ENCODE measurements at regions not wholly inside any gene's neighbourhood (a gene's known extent, or its start where the extent isn't known, plus 50 kb on each side); places are given as distances from the start of the nearest gene placed in this dataset.
"Not testable (repeated sequence)": the region's sequence is repeated elsewhere in the genome, so short reads cannot be mapped to it uniquely, and the experiment has no call there.

DNA sequence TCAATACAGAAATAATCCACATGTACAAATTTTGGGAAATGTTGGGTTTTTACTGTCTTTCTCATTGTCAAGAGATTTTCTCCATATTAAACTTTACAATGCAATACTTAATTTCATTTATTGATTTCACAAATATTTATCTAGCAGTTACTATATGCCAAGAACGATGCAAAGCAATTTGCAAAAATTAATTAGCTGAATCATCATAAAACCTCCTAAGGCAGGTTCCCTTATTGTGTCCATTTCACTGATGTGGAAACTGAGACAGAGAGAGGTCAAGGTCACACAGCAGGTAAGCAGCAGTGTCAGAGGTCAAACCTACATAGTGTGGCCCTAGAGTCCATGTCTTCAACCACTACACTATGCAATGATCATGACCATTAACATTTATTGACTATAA lies 286.8 kb upstream of the AUTS2 start:
- no peak for DNase-seq

DNA sequence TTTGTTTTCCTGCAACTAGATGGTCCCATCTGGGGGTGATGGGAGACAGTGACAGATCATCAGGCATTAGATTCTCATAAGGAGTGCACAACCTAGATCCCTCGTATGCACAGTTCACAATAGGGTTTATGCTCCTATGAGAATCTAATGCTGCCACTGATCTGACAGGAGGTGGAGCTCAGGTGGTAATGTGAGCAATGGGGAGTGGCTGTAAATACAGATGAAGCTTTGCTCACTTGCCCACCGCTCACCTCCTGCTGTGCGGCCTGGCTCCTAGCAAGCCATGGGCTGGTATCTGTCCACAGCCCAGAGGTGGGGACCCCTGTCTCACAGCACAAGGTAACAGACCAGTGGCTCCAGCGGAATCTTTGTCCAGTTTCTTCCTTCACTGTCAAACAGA lies 284.4 kb upstream of the AUTS2 start:
- not testable (repeated sequence) for DNase-seq

DNA sequence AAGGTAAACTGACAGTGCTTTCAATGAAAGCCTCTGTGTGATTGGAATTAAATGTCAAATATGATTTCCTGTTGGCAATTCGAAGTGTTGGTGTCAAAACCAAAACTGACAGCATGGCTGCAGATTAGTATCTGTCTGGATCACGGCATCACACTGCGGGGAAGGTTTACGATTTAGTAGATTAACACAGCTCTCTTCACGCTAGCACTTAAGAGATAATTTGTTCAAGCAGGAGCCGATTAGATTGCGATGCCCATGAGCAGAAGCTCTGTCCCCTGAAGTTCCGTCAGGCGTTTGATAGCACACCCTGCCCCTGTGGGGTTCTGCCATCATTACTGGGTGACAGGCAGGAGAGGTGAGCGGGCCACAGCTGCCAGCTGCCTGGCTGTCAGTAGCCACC lies 279.5 kb upstream of the AUTS2 start:
- DNase-seq: no peak

GRCh38 chr7:69328516-69328915 lies 269.8 kb upstream of the AUTS2 start:
- no peak for DNase-seq

GRCh38 chr7:69334701-69335100 lies 263.6 kb upstream of the AUTS2 start:
- DNase-seq: no peak

DNA sequence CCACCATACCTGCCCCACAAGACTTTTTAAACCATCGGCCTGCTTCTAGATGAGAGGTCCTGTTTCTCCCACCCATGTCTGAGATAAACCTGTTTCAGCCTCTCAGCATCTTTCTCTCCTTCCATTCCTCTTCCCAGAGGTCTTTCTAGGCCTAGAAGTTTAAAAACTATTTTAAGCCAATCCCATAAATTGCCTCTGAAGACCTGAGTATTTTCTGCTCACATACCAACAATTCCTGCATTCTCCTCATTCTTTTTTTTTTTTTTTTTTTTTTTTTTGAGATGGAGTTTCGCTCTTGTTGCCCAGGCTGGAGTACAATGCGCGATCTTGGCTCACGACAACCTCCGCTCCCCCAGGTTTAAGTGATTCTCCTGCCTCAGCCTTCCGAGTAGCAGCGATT lies 262.9 kb upstream of the AUTS2 start:
- DNase-seq: no peak

DNA sequence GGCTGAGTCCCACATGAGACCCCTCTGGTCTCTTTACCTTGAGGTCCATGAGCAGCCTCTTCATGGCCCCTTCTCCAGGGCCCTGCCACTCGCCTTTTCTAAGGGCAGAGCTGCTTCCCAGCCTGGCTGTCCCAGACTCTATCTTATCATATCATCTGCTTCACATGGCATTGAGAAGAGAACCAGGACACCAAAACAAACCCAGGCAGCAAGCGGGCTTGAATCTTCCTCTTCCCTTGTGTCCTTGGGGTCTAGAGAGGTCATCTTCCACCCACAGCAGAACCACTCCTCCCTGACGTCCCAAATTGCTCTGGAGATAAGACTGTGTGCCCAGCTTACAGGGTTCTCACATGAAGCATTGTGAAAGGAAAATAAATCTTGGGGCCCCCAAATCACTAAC lies 261.3 kb upstream of the AUTS2 start:
- DNase-seq: no peak

DNA sequence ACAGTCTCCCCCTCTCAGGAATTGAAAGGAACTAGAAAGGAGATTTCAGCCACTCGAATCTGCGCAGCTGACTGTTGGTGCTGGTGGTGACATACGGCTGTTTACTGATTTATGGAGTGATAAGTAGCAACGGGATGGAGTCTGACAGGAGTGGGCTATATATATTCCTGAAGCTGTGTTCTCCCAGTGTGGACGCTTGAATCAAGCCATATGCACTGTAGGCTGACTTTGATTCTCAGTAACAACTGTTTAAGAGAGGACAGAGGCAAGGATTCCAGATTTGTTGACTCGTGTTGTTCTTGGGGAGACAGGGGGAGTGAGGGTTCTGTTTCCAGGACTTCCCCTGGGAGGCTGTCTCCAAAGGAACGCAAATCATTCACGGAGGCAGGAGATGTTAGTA lies 260.1 kb upstream of the AUTS2 start:
- no peak for DNase-seq

- DNase-seq: no peak
Observed at GRCh38 chr7:69341288-69341687, 257.0 kb upstream of the AUTS2 start.

GRCh38 chr7:69342154-69342884 lies 256.0 kb upstream of the AUTS2 start:
- DNase-seq: no peak

- no peak for DNase-seq
Observed at GRCh38 chr7:69349291-69349690, 249.0 kb upstream of the AUTS2 start.

DNA sequence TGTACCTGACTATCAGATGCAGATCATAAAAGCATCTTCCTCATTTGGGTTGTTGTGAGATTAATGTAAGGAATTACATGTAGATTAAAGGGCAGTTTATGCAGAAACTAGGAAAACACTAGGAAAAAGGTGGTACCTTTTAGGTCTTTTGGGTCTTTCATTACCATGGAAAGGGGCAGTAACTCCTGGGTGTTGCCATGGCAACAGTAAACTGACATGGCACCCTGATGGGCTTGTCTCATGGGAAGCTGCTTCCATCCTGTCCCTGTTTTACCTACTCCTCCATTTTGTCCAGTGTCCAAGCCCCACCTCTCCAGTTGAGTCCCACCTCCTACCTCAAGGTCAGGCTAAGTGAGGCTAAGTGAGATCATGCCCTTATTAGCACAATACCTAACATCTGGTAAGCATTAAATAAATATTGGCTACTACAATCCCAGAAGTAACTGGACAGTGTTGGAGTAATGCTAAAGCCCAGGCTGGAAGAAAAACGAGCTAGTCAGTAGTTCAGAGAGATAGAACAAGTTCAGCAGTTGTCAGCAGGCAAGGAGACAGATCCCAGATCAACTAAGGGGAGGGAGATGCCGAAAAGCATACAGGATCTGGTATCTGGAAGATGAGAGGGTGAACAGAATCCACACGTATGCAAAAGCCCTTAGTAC lies 240.0 kb upstream of the AUTS2 start:
- DNase-seq: no peak

DNA sequence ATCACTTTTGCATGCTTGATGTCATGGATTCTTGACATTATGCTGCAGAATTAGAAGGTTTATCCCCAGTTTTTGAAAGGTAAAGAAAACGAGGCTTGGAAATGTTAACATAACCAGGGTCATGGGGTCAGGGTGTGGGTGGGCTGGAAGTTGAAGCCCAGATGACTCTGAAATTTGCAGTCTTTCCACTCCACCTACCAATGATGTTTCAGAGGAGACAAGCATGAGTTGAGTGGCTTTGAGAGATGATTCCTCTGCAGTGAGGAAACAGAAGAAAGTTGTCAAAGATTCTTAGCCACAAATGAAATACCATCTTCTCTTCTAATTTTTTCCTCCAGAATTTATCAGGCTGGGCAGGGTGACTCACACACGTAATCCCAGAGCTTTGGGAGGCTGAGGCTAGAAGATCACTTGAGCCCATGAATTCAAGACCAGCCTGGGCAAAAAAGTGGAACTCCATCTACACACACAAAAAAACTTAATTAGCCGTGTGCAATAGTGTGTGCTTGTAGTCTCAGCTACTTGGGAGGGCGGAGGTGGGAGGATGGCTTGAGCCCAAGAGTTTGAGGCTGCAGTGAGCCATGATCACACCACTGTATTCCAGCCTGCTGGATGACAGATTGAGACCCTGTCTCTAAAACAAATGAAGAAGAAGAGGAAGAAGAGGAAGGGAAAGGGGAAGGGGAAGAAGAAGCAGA lies 239.1 kb upstream of the AUTS2 start:
- no peak for DNase-seq

DNA sequence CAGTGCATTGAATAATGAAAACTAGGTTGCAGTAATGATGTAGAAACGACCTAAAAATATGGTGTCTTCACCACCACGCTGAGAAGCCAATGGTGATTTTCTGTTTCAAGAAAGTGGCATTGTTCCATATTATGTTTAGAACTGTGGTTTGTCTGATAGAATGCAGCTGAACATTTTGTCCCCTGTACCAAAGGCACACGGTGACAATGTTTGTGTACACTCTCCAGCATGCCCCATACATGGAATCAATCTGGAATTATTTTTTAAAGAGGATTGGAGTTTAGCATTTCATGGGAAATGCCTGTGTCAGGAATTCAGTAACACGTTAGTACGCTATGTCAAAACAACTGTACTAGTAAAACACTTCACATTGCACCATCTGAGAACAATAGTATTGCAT lies 237.4 kb upstream of the AUTS2 start:
- no peak for DNase-seq

DNA sequence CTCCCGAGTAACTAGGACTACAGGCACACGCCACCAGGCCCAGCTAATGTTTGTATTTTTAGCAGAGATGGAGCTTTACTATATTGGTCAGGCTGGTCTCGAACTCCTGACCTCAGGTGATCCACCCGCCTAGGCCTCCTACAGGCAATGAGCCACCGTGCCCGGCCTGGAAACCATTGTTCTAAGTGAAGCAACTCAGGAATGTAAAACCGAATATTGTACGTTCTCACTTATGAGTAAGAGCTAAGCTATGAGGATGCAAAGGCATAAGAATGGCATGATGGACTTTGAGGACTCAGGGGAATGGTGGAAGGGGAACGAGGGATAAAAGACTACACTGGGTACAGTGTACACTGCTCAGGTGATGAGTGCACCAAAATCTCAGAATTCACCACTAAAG lies 235.1 kb upstream of the AUTS2 start:
- DNase-seq: no peak

- no peak for DNase-seq
Observed at GRCh38 chr7:69364813-69365643, 233.2 kb upstream of the AUTS2 start.

DNA sequence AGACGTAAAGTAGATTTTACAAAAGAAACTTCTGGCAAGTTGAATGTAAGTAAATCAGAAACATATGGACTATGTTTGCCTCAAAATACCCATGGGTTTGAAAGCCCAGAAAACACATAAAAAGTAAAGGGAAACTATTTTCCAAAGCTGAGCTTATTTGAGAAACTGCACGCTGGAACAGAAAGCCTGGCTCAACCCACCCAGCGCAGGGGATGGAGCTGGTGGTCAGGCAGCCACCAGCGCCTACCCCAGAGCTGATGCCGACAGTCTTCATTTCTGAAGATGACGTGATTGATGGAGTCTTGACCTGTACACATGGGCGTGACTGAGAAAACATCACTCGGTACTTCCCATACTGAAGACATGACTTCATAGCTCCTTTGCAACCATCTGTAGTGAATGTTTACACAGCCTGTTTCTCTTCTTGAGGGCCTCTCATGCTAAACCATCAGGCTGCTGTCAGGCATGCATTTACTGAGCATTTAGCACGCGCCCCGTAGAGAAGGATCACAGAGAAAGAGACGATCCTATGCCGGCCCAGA lies 232.6 kb upstream of the AUTS2 start:
- no peak for DNase-seq

DNA sequence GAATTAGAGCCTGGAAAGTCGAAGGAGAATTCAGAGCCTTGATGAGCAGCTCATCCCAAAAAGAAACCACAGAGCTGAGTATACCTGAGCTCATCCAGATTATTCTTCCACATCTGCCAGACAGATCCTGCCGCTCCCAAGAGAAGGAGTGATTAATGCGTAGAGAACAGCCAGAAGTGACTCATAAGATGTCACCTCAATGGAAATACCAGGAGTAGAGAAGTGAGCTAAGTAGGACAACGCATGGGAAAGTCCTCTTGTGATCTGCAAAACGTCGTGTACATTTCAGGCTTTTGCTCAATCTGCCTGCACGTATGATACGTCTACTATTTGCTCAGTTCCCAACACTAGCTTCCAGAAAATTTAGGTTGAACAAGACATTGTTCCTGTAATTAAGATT lies 230.5 kb upstream of the AUTS2 start:
- DNase-seq: no peak

DNA sequence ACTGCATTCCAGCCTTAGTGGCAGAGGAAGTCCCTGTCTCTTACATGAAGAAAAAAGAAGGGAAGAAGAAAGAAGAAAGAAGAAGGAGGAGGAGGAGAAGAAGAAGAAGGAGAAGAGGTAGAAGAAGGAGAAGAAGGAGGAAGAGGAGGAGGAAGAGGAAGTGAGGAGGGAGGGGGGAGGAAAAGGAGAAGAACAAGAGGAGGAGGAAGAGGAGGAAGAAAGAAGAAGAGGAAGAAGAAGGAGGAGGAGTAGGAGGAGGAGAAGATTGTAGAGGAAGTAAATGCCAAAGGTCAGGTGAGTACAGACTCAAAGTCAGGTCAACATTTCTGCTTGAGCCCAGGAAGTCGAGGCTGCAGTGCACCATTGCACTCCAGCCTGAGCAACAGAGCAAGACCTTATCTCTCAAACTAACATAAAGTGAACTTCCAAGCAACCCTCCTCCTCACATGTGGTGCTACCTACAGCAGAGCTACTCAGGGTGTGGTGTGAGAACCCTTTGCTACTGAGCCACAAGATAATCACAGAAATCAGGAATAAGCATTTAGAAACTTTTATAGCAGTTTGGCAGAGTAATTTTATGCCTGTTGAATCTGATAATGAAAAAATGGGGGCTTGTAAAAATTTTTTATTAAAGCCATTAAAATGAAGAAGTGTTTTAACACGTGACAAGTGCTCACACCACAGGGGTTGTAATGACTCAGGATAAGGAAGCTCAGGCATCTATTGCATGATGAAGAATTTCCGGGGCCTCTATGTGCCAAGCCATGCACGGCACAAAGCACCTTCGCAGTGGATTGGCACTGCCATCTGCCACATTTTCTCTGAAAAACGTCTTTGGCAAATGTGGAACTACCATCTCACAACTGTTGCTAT lies 224.9 kb upstream of the AUTS2 start:
- DNase-seq: no peak

- no peak for DNase-seq
Observed at GRCh38 chr7:69374044-69374425, 224.2 kb upstream of the AUTS2 start.

- no peak for DNase-seq
Observed at GRCh38 chr7:69377191-69377590, 221.1 kb upstream of the AUTS2 start.

Data from effector CD4-positive, alpha-beta T cell (primary cell).